ENCODE measurements at regions not wholly inside any gene's neighbourhood (a gene's known extent, or its start where the extent isn't known, plus 50 kb on each side); places are given as distances from the start of the nearest gene placed in this dataset.

GRCh38 chr5:144864118-144864517 lies 693.4 kb downstream of the KCTD16 start:
- TF ChIP-seq CTCF (IDR thresholded peaks at IDR 0.05) = no peak

GRCh38 chr5:144857454-144857853 lies 686.8 kb downstream of the KCTD16 start:
- no peak for TF ChIP-seq CTCF (IDR thresholded peaks at IDR 0.05)

GRCh38 chr5:144844086-144844485 lies 673.4 kb downstream of the KCTD16 start:
- TF ChIP-seq CTCF (IDR thresholded peaks at IDR 0.05) = no peak

- no peak for TF ChIP-seq CTCF (IDR thresholded peaks at IDR 0.05)
These were observed 661.7 kb downstream of the KCTD16 start for GRCh38 chr5:144832416-144832815.

GRCh38 chr5:144831650-144832049 lies 661.0 kb downstream of the KCTD16 start:
- TF ChIP-seq CTCF (IDR thresholded peaks at IDR 0.05) = no peak

- no peak for TF ChIP-seq CTCF (IDR thresholded peaks at IDR 0.05)
These were observed 651.8 kb downstream of the KCTD16 start for GRCh38 chr5:144822503-144822902.

GRCh38 chr5:144820278-144820677 lies 649.6 kb downstream of the KCTD16 start:
- no peak for TF ChIP-seq CTCF (IDR thresholded peaks at IDR 0.05)

GRCh38 chr5:144815131-144815530 lies 644.5 kb downstream of the KCTD16 start:
- no peak for TF ChIP-seq CTCF (IDR thresholded peaks at IDR 0.05)

All from LNCAP (cell line).